ENCODE measurements at regions not wholly inside any gene's neighbourhood (a gene's known extent, or its start where the extent isn't known, plus 50 kb on each side); places are given as distances from the start of the nearest gene placed in this dataset.

DNA sequence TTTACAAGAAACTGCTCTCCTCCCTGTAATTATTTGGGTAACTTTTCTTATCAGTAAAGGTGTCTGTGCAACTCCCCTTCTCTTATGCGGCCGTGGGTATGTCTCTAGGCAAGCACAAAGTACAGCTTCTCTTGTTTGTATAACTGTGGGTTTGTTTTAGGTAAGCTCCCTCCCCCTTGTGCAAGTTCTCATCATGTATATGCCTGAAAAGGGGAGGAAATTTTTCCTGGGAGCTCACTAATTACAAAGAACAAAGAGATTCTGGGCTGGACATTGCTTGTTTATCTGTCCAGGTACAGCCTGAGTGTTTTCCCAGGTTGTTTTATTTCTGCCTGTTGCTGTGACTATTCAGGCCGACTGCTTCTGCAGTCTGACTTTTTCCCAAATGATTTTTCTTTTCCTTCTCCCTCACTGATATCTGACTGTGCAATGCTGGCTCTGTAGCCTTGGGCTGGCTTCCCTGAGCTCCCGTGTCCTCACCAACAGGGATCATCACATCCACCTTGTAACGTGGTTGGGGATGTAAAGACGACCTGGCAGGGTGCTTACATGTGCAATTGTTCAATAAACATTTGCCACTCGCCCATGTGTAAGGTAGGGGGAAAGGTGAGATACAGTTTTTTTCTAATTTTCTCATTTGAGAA lies 916.5 kb downstream of the AACS start:
- Mint-ChIP-seq H3K4me3 (no peak overlapping the region), H3K9me3 (no peaks in the 10 kb centered on the region), H3K27ac (no peak overlapping the region), H3K36me3 (no peaks in the 10 kb centered on the region), H3K4me1 (no peaks in the 10 kb centered on the region), H3K27me3 (peaks cover 7% of the 10 kb centered on the region)

DNA sequence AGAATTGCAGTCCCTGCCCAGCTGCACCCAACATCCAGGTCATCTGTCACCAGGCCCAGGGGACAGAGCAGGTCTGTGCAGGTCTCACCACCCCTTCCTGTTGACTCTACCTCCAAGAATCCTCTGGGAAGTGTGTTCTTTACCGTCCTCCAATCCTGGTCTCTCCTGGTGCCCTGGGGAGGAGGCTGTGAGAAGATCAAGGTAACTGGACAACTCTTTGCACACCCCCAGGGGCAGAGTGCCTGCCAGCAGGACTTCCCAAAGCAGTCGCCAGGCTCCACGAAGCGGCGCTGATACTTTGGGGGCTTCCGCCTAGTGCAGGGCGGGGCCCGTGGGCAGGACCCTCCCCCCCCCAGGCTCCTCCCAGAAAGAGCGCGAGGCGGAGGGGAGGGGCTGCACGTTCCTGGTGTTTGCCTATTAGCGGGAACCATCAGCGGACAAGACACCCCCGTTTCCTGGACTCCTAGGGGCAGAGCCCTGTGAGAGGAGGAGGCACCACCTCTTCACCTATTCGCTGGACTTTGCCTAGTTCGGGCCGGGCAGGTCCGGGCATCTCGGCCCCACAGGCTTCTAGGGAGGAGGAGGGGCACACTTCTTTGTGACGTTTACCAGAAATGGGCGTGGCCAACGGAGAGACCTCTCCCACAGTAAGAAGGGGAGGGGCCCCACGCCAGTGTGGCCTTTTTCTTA lies 918.0 kb downstream of the AACS start:
- Mint-ChIP-seq H3K4me3 (no peak overlapping the region), H3K9me3 (peaks cover 6% of the 10 kb centered on the region), H3K4me1 (no peaks in the 10 kb centered on the region), H3K27ac (no peak overlapping the region), H3K27me3 (peaks cover 7% of the 10 kb centered on the region), H3K36me3 (no peaks in the 10 kb centered on the region)

DNA sequence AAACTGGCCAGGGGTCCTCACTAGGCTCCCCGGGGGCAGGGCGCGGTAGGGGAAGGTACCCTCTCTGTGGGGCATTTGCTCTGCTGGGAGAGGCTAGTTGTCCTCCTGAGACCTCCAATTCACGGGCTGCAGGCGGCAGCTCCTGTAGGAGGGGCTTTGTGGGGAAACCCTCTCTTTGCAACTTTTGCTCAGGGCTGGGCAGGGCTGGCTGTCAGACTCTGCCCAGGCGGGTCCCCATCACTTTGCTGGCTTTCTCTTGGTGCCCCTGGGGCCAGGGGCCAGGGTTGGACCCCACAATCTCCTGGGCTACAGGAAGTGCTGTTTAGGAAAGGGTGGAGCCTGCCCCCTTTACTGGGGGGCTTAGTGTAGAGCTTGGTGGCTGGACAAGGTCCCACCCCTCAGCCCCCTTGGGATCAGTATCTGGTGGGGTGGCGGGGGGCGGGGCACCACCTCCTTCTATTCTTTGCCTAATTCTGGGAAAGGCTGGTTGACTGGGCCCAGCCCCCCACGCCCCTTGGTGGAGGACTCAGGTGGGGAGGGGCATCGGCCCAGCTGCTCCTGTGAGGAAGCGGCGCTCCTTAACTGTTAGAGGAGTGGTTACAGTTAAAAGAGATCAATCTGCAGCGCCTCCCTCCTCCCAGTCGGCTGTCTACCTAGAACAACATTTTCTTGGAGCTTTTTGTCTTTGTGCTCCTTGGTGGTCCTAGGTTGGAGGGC lies 918.7 kb downstream of the AACS start:
- Mint-ChIP-seq H3K9me3 (peaks cover 6% of the 10 kb centered on the region), H3K4me1 (no peaks in the 10 kb centered on the region), H3K27ac (no peak overlapping the region), H3K4me3 (no peak overlapping the region), H3K36me3 (no peaks in the 10 kb centered on the region), H3K27me3 (peaks cover 7% of the 10 kb centered on the region)

DNA sequence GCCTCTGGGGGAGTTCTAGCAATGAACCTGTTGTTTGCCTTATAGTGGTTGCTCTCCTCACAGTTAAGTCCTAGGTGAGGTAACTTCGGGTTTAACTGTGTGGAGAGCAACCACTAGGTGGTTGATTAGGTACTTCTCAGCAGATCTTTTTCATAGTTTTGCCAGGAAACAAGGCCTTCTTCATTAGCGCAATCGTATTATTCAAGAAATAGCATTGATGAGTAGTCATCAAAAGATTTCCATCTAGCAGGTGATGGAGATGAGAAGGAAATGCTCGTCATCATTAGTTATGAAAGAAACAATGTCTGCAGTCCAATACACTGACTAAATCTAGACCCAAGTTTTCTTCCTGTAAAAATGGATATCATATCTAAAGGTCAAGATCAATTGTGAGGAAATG lies 923.3 kb downstream of the AACS start:
- Mint-ChIP-seq H3K4me1 (no peaks in the 10 kb centered on the region), H3K9me3 (peaks cover 6% of the 10 kb centered on the region), H3K4me3 (no peak overlapping the region), H3K27ac (no peak overlapping the region), H3K36me3 (no peaks in the 10 kb centered on the region), H3K27me3 (peaks cover 4% of the 10 kb centered on the region)

DNA sequence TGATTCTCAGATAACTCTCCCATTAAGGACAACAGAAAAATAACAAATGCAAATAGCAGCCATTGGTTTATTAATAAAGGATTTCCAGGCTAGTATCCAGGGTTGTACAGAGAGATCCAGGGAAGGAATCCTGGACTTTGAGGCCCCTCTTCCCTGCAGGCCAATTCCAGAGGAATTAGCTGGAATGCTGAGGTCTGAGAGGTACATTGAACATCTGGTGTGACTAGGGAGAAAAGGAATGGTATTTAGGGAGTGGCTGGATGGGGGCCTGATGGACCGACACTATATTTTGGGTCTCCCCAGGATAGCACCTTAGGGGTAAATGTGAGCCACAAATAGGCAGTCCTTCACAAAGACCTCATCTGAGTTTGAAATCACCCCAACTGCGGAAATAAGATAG lies 924.5 kb downstream of the AACS start:
- peaks cover 6% of the 10 kb centered on the region for H3K9me3 Mint-ChIP-seq
- H3K4me1 Mint-ChIP-seq: no peaks in the 10 kb centered on the region
- no peak overlapping the region for H3K4me3 Mint-ChIP-seq
- peaks cover 4% of the 10 kb centered on the region for H3K27me3 Mint-ChIP-seq
- H3K36me3 Mint-ChIP-seq: no peaks in the 10 kb centered on the region
- no peak overlapping the region for H3K27ac Mint-ChIP-seq

DNA sequence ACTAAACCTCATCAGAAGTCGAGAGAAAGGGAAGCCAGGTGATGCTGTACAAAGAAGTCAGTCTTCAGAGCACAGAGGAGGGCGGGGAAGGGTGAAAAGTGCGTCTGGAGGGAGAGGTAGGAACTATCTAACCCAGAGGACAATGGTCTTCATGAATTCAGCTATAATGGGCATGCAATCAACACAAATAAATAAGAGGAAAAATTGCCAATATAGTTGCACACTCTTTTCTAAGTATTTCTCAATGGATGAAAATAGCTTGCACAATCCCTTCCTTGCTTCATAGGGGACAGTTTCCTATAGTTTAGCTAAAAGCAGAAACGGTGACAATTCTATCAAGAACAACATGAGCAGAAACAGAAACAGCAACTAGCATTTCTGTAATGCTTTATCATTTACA lies 931.2 kb downstream of the AACS start:
- Mint-ChIP-seq H3K36me3 (no peaks in the 10 kb centered on the region), H3K27ac (no peak overlapping the region), H3K27me3 (peaks cover 1% of the 10 kb centered on the region), H3K9me3 (peaks cover under 1% of the 10 kb centered on the region), H3K4me3 (no peak overlapping the region), H3K4me1 (no peaks in the 10 kb centered on the region)

DNA sequence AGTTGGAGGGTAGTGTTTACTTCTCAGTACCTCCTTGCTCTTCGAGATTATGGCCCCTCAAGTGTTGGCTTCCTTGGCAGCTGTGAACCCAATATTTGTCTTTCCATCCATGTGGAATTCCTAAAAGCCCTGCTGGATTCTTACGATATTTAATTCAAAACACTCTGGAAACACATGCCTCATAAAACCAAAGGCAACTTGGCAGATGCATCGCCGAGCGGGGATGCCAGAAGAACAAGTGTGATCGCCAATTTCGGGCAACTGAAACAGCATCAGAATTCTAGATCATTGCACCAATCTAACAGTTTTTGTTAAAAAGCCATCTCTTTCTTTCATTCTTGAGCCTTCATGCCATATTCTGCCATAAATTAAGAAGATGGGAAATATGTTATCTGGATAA lies 934.4 kb downstream of the AACS start:
- H3K9me3 Mint-ChIP-seq: peaks cover 12% of the 10 kb centered on the region
- H3K27ac Mint-ChIP-seq: no peak overlapping the region
- H3K4me1 Mint-ChIP-seq: no peaks in the 10 kb centered on the region
- H3K4me3 Mint-ChIP-seq: no peak overlapping the region
- peaks cover 1% of the 10 kb centered on the region for H3K27me3 Mint-ChIP-seq
- H3K36me3 Mint-ChIP-seq: no peaks in the 10 kb centered on the region

DNA sequence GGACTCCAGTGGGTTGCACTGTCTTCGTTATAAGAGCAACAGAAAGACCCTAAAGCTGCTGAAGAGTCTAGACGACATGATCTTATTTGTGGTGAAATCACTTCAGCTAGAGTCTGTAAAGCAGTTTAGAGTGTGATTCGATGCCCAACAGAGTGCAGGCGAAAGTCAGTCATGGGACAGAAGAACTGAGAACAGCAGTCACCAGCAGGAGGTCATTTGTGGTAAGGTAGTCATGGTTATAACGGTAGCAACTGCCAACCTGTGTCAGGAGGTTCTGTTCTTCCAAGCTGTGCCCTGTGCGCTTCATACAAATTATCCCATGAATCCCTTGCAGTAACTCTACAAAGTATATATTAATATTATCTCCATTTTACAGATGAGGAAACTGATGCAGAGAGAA lies 954.1 kb downstream of the AACS start:
- no peaks in the 10 kb centered on the region for H3K9me3 Mint-ChIP-seq
- H3K27me3 Mint-ChIP-seq: no peaks in the 10 kb centered on the region
- H3K27ac Mint-ChIP-seq: no peak overlapping the region
- H3K4me1 Mint-ChIP-seq: no peaks in the 10 kb centered on the region
- H3K4me3 Mint-ChIP-seq: no peak overlapping the region
- no peaks in the 10 kb centered on the region for H3K36me3 Mint-ChIP-seq

DNA sequence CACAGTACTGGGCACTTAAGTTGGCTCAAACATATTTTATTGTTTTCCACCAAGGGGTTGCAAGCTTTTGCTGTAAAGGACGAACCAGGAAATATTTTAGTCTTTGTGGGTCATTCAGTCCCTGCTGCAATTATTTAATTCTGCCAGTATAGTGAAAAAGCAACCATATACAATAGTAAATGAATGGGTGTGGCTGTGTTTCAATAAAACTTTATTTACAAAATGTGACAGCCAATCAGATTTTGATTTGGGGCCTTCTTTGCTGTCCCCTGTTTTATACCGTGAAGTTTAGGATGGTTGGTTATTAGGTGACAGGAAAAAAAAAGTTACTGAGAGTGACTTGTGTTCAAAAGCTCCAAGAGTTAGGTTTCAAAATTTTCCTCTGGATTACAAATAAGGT lies 956.4 kb downstream of the AACS start:
- Mint-ChIP-seq H3K4me1 (no peaks in the 10 kb centered on the region), H3K36me3 (no peaks in the 10 kb centered on the region), H3K27ac (no peak overlapping the region), H3K27me3 (no peaks in the 10 kb centered on the region), H3K9me3 (no peaks in the 10 kb centered on the region), H3K4me3 (no peak overlapping the region)

DNA sequence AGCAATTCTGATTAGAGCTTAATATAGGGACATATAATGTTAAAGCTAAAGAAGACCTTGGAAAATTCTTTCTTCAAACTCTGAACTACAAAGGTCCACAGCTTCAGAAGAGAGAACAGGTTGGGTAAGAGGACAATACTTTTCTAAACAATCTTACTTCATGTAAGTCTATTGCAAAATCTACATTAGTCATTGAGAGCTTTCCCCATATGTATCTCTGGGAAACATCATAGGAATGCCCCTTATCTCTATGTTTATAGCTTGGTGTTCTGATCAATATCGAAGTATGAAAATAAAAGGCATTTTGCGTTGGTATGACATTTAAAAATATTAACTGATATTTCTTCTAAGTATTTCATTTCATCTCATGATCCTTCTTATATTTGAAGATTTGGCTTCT lies 962.6 kb downstream of the AACS start:
- H3K36me3 Mint-ChIP-seq: no peaks in the 10 kb centered on the region
- no peak overlapping the region for H3K4me3 Mint-ChIP-seq
- H3K9me3 Mint-ChIP-seq: no peaks in the 10 kb centered on the region
- no peak overlapping the region for H3K27ac Mint-ChIP-seq
- no peaks in the 10 kb centered on the region for H3K4me1 Mint-ChIP-seq
- H3K27me3 Mint-ChIP-seq: no peaks in the 10 kb centered on the region

DNA sequence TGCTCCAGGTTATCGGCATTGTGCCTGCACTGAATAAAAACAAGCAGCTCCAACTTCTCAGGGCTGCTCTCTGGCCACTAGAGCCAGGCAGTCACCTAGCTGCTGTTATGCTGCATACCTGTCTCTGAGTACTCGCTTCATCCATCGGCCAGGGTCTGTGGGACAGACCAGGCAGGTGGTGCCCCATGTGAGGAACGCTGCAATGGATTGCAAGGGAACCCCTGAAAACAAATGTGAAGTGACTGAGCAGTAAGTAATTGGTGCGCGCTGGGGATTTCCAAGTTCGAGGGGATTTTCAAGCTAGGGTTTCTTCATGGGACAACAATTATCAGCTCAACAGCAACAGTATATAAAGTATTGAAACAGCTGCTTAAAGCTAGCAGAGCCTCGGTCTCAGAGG lies 965.3 kb downstream of the AACS start:
- Mint-ChIP-seq H3K4me1 (no peaks in the 10 kb centered on the region), H3K36me3 (no peaks in the 10 kb centered on the region), H3K4me3 (no peak overlapping the region), H3K27ac (no peak overlapping the region), H3K9me3 (no peaks in the 10 kb centered on the region), H3K27me3 (no peaks in the 10 kb centered on the region)

DNA sequence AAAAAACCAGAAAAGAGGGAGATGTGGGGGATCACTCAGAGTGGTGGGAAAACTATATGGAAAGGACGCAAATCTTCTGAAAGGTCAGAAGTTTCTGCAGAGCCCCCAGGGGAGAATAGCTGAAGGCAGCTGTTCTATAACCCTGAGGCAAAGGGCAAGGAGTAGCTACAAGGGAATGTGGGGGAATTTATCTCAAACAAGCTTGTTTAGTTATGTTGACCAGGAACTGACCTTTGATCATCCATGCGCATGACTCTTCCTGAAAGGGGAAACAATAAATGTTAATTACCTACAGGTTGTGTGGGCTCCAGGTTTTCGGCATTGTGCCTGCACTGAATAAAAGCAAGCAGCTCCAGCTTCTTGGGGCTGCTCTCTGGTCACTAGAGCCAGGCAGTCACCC lies 968.5 kb downstream of the AACS start:
- Mint-ChIP-seq H3K27ac (no peak overlapping the region), H3K4me3 (no peak overlapping the region), H3K4me1 (no peaks in the 10 kb centered on the region), H3K27me3 (no peaks in the 10 kb centered on the region), H3K36me3 (no peaks in the 10 kb centered on the region), H3K9me3 (peaks cover 6% of the 10 kb centered on the region)

DNA sequence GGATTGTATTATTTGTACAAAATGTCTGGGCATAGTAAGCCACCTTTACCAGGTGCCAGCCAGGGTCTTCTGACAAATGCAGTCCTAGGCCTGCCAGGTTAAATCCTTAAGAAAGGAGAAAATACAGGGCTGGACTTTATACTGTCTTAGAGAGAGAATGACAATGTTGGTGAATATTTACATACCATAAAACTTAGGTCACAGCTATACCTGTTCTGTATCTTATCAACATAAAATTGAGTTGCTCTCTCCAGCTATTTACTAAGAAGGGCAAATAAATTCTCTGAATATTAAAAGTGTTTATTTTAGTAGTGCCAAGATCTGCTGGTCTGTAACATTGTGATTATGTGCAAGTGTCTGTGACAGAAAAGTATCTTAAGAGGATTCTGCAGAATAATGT lies 971.1 kb downstream of the AACS start:
- no peaks in the 10 kb centered on the region for H3K36me3 Mint-ChIP-seq
- no peaks in the 10 kb centered on the region for H3K27me3 Mint-ChIP-seq
- H3K4me3 Mint-ChIP-seq: no peak overlapping the region
- H3K9me3 Mint-ChIP-seq: peaks cover 6% of the 10 kb centered on the region
- no peak overlapping the region for H3K27ac Mint-ChIP-seq
- H3K4me1 Mint-ChIP-seq: no peaks in the 10 kb centered on the region

DNA sequence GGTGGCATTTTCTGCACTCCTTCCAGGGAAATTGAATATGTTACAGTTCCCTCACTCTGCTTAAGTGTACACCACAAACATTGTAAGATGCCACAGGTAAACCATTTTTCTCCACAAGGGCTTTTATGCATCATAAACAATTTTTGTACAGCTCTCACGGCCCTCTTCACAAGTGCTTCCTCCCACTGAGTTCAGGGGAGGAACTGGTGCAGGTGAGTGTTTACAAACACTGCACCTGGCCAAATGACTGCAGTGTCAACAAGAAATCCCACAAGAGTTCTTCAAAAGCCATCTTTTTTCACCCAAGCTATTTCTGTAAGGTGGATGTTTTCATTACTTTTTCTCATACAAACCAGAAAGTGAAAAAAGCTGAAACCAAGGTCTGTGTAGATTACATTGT lies 973.2 kb downstream of the AACS start:
- H3K27ac Mint-ChIP-seq: no peak overlapping the region

DNA sequence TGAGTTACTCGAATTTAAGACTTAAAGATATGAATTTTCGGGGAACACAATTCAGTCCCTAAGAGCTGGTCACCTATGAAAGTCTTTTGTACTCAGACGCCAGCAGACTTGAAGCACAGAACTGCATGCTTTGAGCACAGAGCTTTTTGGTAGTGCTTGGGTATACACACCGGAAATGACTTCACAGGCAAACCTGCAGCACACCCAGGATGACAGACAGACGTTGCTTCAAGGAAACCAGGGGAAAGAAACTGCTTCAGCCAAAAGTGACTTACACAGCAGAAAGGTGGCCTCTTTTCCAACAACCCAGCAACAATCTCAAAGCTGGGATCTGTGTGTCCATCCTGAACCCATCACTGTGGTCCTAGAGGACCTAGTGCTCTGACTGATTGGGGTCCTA lies 975.1 kb downstream of the AACS start:
- Mint-ChIP-seq H3K36me3 (no peaks in the 10 kb centered on the region), H3K9me3 (peaks cover 6% of the 10 kb centered on the region), H3K27me3 (no peaks in the 10 kb centered on the region), H3K4me3 (no peak overlapping the region), H3K27ac (no peak overlapping the region), H3K4me1 (no peaks in the 10 kb centered on the region)

More for the DNA sequence above, 973.2 kb downstream of the AACS start:
- Mint-ChIP-seq H3K4me3 (no peak overlapping the region), H3K9me3 (peaks cover 6% of the 10 kb centered on the region), H3K27me3 (no peaks in the 10 kb centered on the region), H3K36me3 (no peaks in the 10 kb centered on the region), H3K4me1 (no peaks in the 10 kb centered on the region)

DNA sequence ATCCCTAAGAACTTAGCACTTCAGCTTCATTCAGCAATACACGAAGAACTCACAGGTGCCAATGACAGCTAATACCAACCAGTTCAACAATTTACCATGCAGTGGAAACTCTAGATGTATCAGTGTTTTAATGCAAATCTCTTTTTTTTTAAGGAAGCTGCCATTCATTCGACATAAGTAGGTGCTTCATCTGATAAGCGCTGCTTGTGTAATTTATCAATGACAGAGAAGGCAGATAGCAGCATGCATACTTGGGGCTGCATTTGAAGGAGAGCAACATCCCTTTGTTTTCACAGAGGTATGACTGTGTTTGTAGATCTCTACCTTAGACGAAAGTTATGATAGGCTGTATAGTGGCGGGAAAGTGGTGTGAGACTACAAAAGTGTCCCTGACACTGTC lies 977.1 kb downstream of the AACS start:
- no peak overlapping the region for H3K4me3 Mint-ChIP-seq
- H3K4me1 Mint-ChIP-seq: no peaks in the 10 kb centered on the region
- H3K27me3 Mint-ChIP-seq: no peaks in the 10 kb centered on the region
- H3K9me3 Mint-ChIP-seq: peaks cover 5% of the 10 kb centered on the region
- no peaks in the 10 kb centered on the region for H3K36me3 Mint-ChIP-seq
- no peak overlapping the region for H3K27ac Mint-ChIP-seq
